GM18519 (cell line): ENCODE measurements at regions not wholly inside any gene's neighbourhood (a gene's known extent, or its start where the extent isn't known, plus 50 kb on each side); places are given as distances from the start of the nearest gene placed in this dataset.

Experiments used
- ATAC-seq: cut with Tn5 transposase; IDR thresholded peaks from one replicate; pipeline ENCODE4 v1.9.1; 2021; ENCODE audit warnings: mild to moderate bottlenecking, moderate library complexity; ENCODE audit not compliant: unreplicated experiment, low FRiP score

DNA sequence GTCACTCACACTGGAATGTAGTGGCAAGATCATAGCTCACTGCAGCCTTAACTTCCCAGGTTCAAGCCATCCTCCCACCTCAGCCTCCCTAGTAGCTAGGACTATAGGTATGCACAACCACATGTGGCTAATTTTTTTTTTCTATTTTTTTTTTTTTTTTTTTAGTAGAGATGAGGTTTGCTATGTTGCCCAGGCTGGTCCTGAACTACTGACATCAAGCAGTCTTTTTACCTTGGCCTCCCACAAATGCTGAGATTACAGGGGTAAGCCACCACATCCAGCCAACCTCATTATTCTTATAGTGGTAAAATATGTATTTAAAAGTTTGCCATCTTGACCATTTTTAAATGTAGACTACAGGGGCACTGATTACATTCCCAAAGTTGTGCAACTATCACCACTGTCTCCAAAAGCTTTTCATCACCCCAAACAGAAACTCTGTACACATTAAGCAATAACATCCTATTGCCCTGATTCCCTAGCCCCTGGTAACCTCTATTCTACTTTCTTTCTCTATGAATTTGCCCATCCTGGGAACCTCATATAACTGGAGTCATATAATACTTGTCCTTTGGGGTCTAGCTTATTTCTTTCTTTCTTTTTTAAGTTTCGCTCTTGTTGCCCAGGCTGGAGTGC lies 268.0 kb upstream of the JARID2 start:
- ATAC-seq = no peak

DNA sequence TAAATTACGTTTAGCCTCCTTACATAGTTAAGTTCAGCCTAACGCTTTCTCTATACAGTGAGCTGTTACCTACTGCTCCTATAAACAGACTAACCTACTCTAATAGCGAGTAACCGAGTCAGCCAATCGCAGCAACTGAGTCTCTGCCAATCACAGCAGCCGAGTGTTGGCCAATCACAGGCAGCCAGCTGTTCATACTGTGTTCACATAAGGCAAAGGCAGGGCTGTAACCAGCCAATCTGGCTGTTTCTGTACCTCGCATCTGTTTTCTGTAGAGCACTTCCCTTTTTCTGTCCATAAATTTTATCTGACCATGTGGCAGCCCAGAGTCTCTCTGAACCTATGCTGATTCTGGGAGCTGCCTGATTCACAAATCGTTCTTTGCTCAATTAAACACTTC lies 263.9 kb upstream of the JARID2 start:
- ATAC-seq = no peak

DNA sequence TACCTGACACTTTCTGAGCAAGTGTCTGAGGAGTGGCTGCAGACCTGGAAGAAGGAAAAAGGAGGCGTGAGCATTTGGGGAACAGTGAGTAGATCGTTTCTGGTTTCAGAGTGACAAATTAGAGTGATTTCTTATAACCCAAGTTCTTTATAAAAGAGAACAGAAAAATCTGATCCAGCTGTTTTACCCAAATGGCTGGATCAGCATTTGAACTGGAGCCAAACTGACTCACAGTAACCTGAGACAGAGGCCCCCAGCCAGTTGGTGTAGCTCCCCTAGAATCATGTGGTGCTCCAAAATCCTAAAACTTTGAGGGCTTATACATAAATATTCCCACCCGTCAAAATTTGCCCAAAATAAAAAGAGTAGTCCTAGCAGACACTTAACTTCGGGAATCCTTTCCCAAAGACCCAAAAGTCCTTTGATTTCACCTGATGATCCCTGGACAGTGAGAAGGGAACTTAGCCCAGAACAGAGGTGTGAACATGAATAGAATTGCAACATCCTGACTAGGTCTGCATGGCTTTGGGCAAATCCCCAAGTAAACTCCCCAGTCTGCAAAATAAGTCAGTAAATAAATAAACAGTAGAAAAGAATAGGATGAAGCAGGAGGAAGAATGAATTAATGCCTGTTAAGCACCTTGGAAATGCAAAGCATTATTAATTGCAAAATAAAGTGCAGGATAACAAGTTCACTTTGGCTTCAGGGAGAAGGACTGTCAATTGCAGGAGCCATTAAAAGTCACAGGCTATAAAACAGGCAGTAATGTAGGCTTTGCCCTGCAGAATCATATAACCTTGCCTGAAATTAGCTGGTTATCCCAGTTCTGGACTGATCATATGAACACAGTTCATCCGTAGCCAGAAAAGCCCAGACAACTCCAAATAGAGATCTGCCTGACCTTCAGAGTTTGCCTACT lies 262.0 kb upstream of the JARID2 start:
- ATAC-seq = no peak

DNA sequence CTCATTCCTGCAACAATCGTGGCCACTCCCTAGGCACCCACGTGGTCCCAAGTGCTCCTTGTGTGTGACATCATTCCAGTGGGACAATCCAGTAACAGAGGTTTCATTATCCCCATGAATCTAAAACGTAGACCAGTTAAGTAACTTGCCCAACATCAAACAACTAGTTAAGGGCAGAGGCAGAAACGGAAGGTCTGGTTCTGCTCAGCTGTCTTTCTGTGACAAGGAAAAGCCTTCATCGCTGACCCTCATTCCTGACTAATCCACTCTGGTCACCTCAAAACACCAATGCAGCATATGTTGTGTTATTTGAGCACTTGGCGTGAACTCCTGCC lies 261.4 kb upstream of the JARID2 start:
- no peak for ATAC-seq

DNA sequence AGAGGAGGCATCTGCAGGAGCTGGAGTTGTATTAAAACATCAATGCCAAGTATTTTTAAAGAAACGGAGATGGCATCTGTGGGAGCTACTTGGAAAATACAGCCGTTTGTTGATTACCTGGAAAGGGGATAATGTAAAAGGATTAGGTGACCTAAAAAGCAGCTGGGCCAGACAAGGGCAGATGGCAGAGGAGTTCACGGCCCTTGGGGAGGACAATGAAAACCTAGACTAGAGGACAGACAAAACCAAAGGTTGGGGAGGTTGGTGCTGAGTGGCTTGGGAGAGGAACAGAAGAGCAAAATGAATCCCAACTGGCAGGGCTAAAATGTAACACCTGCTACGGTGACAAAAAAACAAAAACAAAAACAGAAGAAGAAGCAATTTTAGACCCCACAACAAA lies 260.5 kb upstream of the JARID2 start:
- no peak for ATAC-seq

DNA sequence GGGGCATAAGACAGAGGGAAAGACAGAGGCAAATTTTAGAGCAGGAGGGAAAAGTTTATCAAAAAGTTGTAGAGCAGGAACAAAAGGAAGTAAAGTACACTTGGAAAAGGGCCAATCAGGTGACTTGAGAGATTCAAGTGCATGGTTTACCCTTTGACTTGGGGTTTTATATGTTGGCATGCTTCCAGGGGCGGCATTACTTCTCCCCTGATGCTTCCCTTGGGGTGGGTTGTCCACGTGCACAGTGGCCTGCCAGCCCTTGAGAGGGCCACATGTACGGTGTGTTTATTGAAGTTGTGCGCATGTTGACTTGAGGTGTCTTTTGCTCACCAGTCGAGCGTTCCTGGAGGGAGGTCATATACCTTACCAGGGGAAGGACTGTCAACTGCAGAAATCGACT lies 259.5 kb upstream of the JARID2 start:
- no peak for ATAC-seq

DNA sequence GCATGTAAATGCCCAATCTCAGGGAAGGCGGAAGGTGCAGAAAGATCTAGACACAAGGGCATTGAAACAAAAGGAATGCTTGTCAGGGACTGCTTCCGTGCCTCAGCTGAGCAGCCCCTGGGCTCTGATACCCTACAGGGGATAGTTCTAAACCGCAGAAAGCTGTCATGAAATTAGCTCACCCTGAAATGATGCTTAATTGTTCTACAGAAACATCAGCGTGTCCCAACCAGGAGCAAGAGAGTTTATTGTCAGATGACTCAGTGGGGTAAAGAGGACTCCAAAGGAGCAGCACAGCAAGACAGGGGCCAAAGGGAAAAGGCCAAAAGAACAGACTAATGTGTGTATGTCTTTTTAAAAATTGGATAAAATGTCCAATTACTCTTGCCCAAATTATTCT lies 258.4 kb upstream of the JARID2 start:
- no peak for ATAC-seq

DNA sequence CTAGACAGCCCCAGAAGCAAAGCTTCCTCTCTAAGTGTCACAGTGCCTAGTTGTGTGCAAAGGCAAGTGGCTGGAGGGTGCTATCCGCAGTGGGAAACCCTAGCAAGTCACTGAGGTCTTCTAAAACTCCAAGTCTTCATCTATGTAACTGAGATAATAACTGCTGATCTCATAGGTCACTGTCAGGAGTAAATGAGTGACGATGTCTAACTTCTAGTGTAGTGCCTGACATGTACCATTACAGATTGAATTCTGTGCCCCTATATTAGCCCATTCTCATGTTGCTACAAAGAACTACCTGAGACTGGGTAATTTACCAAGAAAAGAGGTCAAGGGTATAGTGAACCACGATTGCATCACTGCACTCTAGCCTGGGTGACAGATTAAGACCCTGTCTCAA lies 253.5 kb upstream of the JARID2 start:
- ATAC-seq = no peak

DNA sequence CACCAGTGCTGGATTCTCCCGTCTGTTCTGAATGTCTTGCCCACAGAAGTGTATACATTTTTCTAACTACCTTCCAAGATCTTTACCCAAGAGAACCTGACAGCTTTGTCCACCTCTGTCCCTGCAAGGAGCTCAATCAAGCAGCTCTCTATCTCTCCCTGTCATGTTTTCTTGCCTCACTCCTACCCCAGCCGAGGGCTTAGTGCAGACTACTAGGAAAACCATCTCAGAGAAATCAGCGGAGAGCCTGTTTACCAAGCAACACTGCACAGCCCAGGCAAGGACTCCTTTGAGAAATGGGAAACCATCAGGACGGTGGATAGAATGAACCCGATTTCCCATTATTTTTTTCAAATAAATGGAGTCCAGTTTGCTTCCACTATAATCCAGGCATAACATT lies 250.7 kb upstream of the JARID2 start:
- no peak for ATAC-seq

DNA sequence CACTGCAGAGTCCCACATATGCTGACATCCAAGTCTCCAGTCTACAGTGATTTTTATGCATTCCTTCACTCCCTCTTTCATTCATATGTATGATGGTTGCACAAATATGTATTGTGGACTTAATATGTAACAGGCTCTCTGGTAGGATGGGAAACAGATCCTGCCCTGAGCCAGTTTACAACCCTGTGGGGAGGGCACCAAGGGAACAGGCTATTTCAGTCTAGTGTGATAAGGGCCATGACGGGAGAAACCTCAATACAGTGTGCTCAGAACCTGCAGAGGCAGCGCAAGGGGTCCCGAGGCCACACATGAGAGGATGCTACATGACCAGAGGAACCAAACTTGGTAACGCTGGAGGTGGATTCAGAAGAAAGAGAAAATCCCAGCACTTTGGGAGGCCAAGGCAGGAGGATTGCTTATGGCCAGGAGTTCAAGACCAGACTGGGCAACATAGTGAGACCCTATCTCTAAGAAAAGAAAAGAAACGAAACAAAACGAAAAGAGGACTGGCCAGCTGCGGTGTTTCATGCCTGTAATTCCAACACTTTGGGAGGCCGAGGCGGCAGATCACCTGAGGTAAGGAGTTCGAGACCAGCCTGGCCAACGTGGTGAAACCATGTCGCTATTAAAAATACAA lies 249.8 kb upstream of the JARID2 start:
- ATAC-seq = no peak

DNA sequence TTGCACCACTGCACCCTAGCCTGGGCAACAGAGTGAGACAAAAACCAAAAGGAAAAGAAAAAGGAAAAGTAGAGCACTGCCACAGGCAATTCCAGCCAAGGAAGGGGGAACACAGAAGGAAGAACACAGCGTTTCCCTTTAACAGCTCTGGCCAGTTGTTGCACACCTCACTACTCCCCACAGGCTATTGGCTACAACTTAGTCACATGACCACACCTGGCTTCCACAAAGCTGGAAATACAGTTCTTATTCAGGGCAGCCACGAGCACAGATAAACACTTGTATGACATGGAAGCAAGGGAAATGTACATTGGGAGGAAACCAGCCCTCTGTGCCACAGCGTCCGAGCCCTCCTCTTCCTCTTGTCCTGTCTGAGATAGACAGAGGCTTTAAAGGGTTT lies 249.0 kb upstream of the JARID2 start:
- ATAC-seq = no peak

DNA sequence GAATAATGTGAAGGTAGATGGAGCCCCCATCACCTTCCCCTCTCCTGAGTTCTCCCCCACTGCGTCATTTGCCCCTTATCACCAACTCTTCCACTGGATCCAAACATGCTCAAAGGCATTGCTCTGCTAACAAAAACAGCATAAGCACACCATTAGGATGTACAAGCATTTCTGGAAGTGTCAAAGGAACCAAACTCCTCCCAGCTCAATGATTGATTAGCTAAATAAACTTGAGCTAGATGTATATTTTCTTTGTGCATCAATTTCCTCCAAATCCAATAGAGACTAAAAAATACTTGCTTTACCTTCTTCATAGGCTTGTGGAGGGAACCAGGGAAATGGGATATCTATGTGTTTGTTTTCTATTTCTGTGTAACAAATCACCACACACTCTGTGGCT lies 248.4 kb upstream of the JARID2 start:
- ATAC-seq = no peak

DNA sequence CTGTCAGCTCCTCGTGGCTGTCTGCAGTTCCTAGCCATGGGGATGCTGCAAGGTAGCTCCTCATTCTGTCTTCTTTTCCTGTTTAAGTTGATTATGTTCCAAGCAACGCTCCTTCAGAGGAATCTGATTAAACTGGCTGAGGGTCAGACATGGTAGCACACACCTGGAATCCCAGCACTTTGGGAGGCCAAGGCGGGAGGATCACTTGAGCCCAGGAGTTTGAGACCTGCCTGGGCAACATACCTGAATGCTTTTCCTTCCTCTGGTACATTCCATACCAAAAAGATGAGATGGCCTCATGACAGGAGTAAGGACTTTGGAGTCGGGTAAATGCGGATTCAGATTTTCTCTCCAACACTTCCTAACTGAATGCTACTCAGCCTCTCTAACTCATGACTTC lies 246.8 kb upstream of the JARID2 start:
- ATAC-seq = no peak

DNA sequence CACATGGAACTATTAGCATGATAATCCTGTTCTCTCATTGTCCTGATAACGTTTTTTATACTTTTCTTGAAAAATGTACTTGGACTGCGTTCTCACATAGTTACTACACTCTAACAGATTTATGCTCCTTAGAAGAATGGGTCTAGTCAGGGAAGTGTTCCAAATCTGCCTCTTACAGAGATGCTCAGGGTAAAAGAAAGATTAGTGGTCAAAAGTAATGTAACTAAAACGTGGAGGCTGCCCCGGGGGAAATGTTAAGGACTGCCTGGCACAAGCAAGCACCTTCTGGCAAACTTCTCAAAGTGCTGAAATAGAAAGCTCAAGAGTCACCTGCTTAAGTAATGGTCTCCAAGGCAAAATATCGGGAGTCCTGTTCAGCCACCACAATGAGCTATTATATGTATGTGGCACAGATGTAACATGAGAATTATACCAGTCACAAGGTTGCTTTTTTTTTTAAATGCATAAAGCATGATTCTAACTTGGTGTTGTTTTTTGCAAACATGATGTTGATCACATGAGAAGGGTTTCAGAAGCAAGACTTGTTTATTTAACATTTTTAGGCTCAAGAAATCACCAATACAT lies 244.5 kb upstream of the JARID2 start:
- no peak for ATAC-seq

DNA sequence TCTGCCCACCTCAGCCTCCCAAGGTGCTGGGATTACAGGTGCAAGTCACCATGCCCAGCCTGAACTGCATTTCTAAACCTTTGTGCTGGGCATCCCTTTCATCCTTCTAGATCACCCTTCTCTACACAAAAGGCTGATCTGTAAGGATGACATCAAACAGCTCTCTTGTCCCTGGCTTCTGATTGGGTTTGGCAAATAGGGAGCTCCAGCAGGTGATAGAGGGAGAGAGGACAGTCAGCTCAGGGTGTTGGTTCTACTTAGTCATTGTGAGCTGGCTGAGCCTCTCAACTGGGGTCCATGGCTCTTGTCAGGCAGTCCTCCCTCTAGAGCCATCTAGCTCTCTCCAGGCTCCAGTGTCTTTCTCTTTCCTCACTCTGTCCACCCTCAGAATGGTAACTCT lies 237.6 kb upstream of the JARID2 start:
- ATAC-seq = no peak

DNA sequence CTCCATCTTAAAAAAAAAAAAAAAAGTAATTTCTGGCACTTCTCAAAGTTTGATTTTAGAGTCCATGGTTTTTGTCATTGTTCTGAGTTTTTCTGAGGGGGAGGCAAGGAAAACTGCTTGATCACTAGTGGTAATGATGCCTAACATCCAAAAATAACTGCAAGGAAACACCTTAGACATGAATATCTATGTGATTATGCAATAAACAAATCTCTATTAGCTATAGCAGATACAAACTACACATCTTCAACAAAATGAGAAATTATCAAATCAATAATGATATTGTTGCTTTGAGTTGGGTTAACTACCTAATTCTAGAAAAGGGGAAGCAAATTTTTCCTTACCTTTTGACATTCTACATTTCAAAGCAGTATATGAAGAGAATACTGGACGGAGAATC lies 230.9 kb upstream of the JARID2 start:
- no peak for ATAC-seq

DNA sequence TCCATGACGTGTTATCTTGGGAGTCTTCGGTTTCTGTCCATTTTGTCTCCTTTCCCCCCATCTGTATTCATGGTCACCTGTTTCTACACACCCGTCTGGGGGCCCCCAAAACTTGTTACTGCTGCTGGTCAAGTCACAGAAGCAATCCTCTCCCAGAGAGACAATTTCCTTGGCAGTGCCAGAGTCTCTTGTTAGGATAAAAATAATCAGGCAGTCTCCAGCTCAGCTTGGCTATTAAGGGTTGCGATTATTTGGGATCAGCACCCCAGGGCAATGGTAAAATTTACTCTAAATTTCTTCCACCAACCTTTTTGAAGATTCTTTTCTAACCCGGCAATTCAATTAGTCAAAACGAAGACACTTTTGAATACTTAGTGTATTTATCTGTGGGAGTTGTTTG lies 229.1 kb upstream of the JARID2 start:
- no peak for ATAC-seq

DNA sequence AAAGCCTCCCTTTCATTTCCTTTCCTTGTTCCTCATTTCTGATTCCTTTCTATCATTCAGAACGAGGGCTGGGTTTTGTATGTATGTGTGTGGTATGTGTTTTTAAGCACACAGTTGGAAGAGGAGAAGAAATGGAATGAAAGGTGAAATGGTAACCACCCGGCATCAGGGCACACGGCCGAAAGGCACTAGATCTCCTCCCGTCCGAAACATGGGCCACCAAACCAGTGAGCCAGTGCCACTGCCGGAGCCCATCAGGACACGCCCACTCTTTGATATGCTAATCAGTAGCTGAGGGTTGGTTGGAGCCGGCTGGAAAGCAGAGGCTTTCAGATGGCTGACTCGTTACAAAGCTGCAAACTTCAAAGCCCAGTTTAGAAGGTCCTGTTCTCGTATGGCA lies 228.6 kb upstream of the JARID2 start:
- ATAC-seq = no peak

DNA sequence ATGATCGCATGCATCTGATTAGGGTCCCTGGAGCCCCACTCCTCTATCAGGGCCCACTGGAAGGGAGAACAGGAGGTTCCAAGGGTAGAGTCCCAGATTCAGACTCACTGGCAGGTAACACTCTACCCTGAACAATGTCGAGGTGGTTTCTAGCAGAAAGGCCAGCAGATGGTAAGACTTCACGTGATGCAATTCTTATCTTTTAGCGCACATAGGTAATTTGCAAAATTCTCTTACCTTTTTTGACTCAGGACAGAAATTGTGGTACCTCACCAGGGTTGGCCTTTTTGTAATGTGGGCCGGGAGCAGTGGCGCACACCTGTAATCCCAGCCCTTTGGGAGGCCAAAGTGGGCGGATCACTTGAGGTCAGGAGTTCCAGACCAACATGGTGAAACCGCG lies 228.1 kb upstream of the JARID2 start:
- ATAC-seq = no peak

DNA sequence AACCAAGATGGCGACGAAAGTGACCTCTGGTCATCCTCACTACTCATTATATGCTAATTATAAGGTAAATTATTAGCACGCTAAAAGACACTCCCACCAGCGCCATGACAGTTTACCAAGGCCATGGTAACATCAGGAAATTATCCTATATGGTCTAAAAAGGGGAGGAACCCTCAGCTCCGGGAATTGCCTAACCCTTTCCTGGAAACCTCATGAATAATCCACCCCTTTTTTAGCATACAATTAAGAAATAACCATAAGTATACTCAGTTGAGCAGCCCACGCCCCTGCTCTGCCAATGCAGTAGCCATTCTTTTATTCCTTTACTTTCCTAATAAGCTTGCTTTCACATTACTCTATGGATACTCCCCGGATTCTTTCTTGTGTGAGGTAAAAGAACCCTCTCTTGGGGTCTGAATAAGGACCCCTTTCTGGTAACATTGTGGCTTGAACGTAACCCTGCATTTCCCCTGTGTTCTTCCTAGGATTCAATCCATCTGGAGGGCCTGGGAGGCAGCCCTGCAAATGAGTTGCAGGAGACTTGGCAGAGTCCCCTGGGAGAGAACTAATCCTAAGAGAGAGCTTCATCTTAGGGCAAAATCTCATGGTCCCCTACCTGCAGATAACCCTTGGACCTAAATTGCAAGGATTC lies 225.6 kb upstream of the JARID2 start:
- no peak for ATAC-seq

DNA sequence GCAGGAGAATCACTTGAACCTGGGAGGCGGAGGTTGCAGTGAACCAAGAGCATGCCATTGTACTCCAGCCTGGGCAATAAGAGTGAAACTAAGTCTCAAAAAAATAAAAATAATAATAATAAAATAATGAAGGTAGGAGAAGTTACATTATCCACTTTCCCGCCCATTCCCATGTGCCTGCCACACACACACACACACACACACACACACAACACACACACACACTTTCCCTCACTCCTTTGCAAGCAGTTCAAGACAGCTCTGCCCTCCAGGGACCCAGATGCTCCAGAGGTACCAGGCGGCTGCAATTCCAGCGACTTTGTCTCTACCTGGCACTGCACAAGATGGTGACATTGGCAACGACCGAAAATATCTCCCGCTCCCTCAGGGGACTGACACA lies 224.8 kb upstream of the JARID2 start:
- ATAC-seq = no peak
